ENCODE measurements at regions not wholly inside any gene's neighbourhood (a gene's known extent, or its start where the extent isn't known, plus 50 kb on each side); places are given as distances from the start of the nearest gene placed in this dataset.

- H3K27me3 ChIP-seq (ENCODE audit: control insufficient read depth, insufficient read depth, low read length) = no peaks in the 10 kb centered on the region
- no peak for TF ChIP-seq CTCF (IDR thresholded peaks at IDR 0.05; ENCODE audit: insufficient read depth, low read length, severe bottlenecking)
- no peak for DNase-seq (ENCODE audit: low read depth)
- FAIRE-seq = no peak
- H3K4me3 ChIP-seq (ENCODE audit: low read depth, low read length) = no peak overlapping the region
- no peaks in the 10 kb centered on the region for H3K36me3 ChIP-seq (ENCODE audit: control insufficient read depth, insufficient read depth, low read length)
These were observed 718.9 kb downstream of the BRD1 start for GRCh38 chr22:49108636-49109315.

GRCh38 chr22:49107961-49108530 is 719.6 kb downstream of the BRD1 start:
- DNase-seq (ENCODE audit: low read depth) (no peak), FAIRE-seq (peak; percentile 18)
- H3K36me3 ChIP-seq (ENCODE audit: control insufficient read depth, insufficient read depth, low read length) = no peaks in the 10 kb centered on the region
- H3K4me3 ChIP-seq (ENCODE audit: low read depth, low read length) = no peak overlapping the region
- no peaks in the 10 kb centered on the region for H3K27me3 ChIP-seq (ENCODE audit: control insufficient read depth, insufficient read depth, low read length)
- no peak for TF ChIP-seq CTCF (IDR thresholded peaks at IDR 0.05; ENCODE audit: insufficient read depth, low read length, severe bottlenecking)

GRCh38 chr22:49107561-49107960 is 720.1 kb downstream of the BRD1 start:
- no peak for DNase-seq (ENCODE audit: low read depth)
- Histone ChIP-seq H3K4me3 (ENCODE audit: low read depth, low read length) (no peak overlapping the region), H3K27me3 (ENCODE audit: control insufficient read depth, insufficient read depth, low read length) (no peaks in the 10 kb centered on the region), H3K36me3 (ENCODE audit: control insufficient read depth, insufficient read depth, low read length) (no peaks in the 10 kb centered on the region)
- TF ChIP-seq CTCF (IDR thresholded peaks at IDR 0.05; ENCODE audit: insufficient read depth, low read length, severe bottlenecking) = no peak
- FAIRE-seq = no peak

GRCh38 chr22:49106842-49107152 is 720.9 kb downstream of the BRD1 start:
- no peak for TF ChIP-seq CTCF (IDR thresholded peaks at IDR 0.05; ENCODE audit: insufficient read depth, low read length, severe bottlenecking)
- Histone ChIP-seq H3K36me3 (ENCODE audit: control insufficient read depth, insufficient read depth, low read length) (no peaks in the 10 kb centered on the region), H3K27me3 (ENCODE audit: control insufficient read depth, insufficient read depth, low read length) (no peaks in the 10 kb centered on the region), H3K4me3 (ENCODE audit: low read depth, low read length) (no peak overlapping the region)
- DNase-seq (ENCODE audit: low read depth) = no peak
- no peak for FAIRE-seq

- Histone ChIP-seq H3K27me3 (ENCODE audit: control insufficient read depth, insufficient read depth, low read length) (no peaks in the 10 kb centered on the region), H3K36me3 (ENCODE audit: control insufficient read depth, insufficient read depth, low read length) (no peaks in the 10 kb centered on the region), H3K4me3 (ENCODE audit: low read depth, low read length) (no peak overlapping the region)
- no peak for FAIRE-seq
- DNase-seq (ENCODE audit: low read depth) = no peak
- TF ChIP-seq CTCF (IDR thresholded peaks at IDR 0.05; ENCODE audit: insufficient read depth, low read length, severe bottlenecking) = no peak
These were observed 721.4 kb downstream of the BRD1 start for GRCh38 chr22:49106096-49106841.

Data from bronchial epithelial cell (primary cell).